Mesendoderm (in vitro differentiated cells): ENCODE measurements at regions not wholly inside any gene's neighbourhood (a gene's known extent, or its start where the extent isn't known, plus 50 kb on each side); places are given as distances from the start of the nearest gene placed in this dataset.

Experiments
- DNase-seq: peaks from one replicate; pipeline ENCODE4 v3.0.0; 2013
- H2AK5ac ChIP-seq: 2 replicates; pipeline ENCODE4 v1.6.1; 2013; ENCODE audit warnings: low read length, inconsistent platforms
- H2BK120ac ChIP-seq: 2 replicates; pipeline ENCODE4 v1.6.1; 2013; ENCODE audit warnings: low read depth, mild to moderate bottlenecking, low read length, moderate library complexity, mixed read lengths
- H2BK15ac ChIP-seq: replicated peaks from 2 replicates; pipeline ENCODE4 v1.6.1; 2013; ENCODE audit warnings: low read depth, mild to moderate bottlenecking, moderate library complexity
- H2BK5ac ChIP-seq: 2 replicates; pipeline ENCODE4 v1.6.1; 2013; ENCODE audit warnings: low read length, inconsistent platforms
- H3K18ac ChIP-seq: 2 replicates; pipeline ENCODE4 v1.6.1; 2013; ENCODE audit warnings: mild to moderate bottlenecking, low read length, mixed read lengths
- H3K23ac ChIP-seq: one replicate; pipeline ENCODE4 v1.6.1; 2013; ENCODE audit warnings: low read length
- H3K27ac ChIP-seq: 2 replicates; pipeline ENCODE4 v1.5.1; 2013; ENCODE audit warnings: low read depth, mild to moderate bottlenecking, inconsistent platforms, low read length, moderate library complexity
- H3K27me3 ChIP-seq: 2 replicates; pipeline ENCODE4 v1.6.1; 2013; ENCODE audit warnings: low read length, control low read depth, mild to moderate bottlenecking, inconsistent platforms; ENCODE audit not compliant: insufficient read depth, poor library complexity
- H3K36me3 ChIP-seq: 2 replicates; pipeline ENCODE4 v1.6.1; 2013; ENCODE audit warnings: low read length, inconsistent platforms; ENCODE audit not compliant: control insufficient read depth, insufficient read depth
- H3K4ac ChIP-seq: one replicate; pipeline ENCODE4 v1.6.1; 2013; ENCODE audit warnings: low read depth, mild to moderate bottlenecking, low read length, moderate library complexity
- H3K4me1 ChIP-seq: 2 replicates; pipeline ENCODE4 v1.6.1; 2013; ENCODE audit warnings: low read depth, low read length, inconsistent platforms; ENCODE audit not compliant: control insufficient read depth
- H3K4me2 ChIP-seq: 2 replicates; pipeline ENCODE4 v1.6.1; 2013; ENCODE audit warnings: low read length
- H3K4me3 ChIP-seq: 2 replicates; pipeline ENCODE4 v1.5.1; 2013; ENCODE audit warnings: mild to moderate bottlenecking, low read length
- H3K56ac ChIP-seq: one replicate; pipeline ENCODE4 v1.6.1; 2013; ENCODE audit warnings: low read length
- H3K79me1 ChIP-seq: 2 replicates; pipeline ENCODE4 v1.6.1; 2013; ENCODE audit warnings: low read length, inconsistent platforms
- H3K79me2 ChIP-seq: 2 replicates; pipeline ENCODE4 v1.6.1; 2013; ENCODE audit warnings: mild to moderate bottlenecking, low read length; ENCODE audit not compliant: control insufficient read depth, insufficient read depth
- H3K9ac ChIP-seq: 2 replicates; pipeline ENCODE4 v1.6.1; 2013; ENCODE audit warnings: low read length, inconsistent platforms
- H4K5ac ChIP-seq: one replicate; pipeline ENCODE4 v1.6.1; 2013; ENCODE audit warnings: low read length
- H4K8ac ChIP-seq: one replicate; pipeline ENCODE4 v1.6.1; 2013; ENCODE audit warnings: low read depth, mild to moderate bottlenecking, control low read depth, low read length, moderate library complexity
- WGBS: extraction: QIAGEN DNeasy Blood & Tissue Kit; methylation state at CpG from one replicate; pipeline ENCODE4 v1.1.7; 2013; ENCODE audit warnings: low lambda C conversion rate, missing lambda C conversion rate; ENCODE audit not compliant: insufficient coverage; ENCODE audit errors: extremely low coverage; 5-methylcytosine and 5-hydroxymethylcytosine counted together

DNA sequence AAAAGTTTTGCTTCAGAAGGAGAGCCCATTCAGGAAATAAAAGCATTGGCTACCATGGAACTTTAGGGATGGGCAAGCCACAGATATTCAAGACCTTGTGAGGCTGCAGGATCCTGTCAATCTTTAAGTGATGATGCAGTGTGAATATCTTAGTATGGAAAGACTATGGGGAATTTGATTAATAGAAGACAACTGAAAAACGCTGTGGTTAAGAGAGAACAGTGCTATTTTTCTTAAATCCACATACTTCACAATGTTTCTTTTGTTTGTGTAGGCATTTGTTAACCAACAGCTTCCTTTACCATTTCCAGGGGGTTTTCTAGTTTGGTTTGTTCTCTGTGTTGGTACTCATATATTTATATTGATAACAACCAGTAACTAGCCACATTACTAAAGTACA, 90.3 kb downstream of the TMEM212 start:
- Histone ChIP-seq H3K4ac (no peak overlapping the region), H2BK15ac (no peak overlapping the region), H3K27me3 (no peaks in the 10 kb centered on the region), H3K4me1 (peaks cover 19% of the 10 kb centered on the region), H4K5ac (no peak overlapping the region), H3K36me3 (no peaks in the 10 kb centered on the region), H3K23ac (no peak overlapping the region), H4K8ac (no peak overlapping the region), H3K79me2 (no peaks in the 10 kb centered on the region), H3K27ac (no peak overlapping the region), H3K4me2 (no peak overlapping the region), H3K4me3 (no peak overlapping the region), H3K56ac (no peak overlapping the region), H3K18ac (no peak overlapping the region), H3K79me1 (no peaks in the 10 kb centered on the region), H3K9ac (no peak overlapping the region), H2BK120ac (no peak overlapping the region), H2AK5ac (no peak overlapping the region), H2BK5ac (no peak overlapping the region)
- WGBS, result no CpG with 5 or more reads among the region's 1 CpG
- DNase-seq, result no peak

GRCh38 chr3:171935261-171936123, 92.3 kb downstream of the TMEM212 start:
- H3K27ac ChIP-seq, result peak overlapping the region; percentile 27
- H3K36me3 ChIP-seq, result no peaks in the 10 kb centered on the region
- H2BK5ac ChIP-seq, result peak overlapping the region; percentile 58
- H3K4me1 ChIP-seq, result peaks cover 28% of the 10 kb centered on the region
- H2BK15ac ChIP-seq, result no peak overlapping the region
- H3K18ac ChIP-seq, result peak overlapping the region; percentile 88
- H3K4ac ChIP-seq, result no peak overlapping the region
- H4K8ac ChIP-seq, result no peak overlapping the region
- H2BK120ac ChIP-seq, result no peak overlapping the region
- no peak overlapping the region for H3K23ac ChIP-seq
- H3K9ac ChIP-seq, result no peak overlapping the region
- H3K27me3 ChIP-seq, result no peaks in the 10 kb centered on the region
- WGBS, result no CpG with 5 or more reads among the region's 7 CpGs
- H3K4me3 ChIP-seq, result no peak overlapping the region
- H3K79me1 ChIP-seq, result no peaks in the 10 kb centered on the region
- peak overlapping the region; percentile 27 for H3K56ac ChIP-seq
- no peaks in the 10 kb centered on the region for H3K79me2 ChIP-seq
- no peak overlapping the region for H3K4me2 ChIP-seq
- peak; percentile 83 for DNase-seq
- H4K5ac ChIP-seq, result no peak overlapping the region
- H2AK5ac ChIP-seq, result no peak overlapping the region

DNA sequence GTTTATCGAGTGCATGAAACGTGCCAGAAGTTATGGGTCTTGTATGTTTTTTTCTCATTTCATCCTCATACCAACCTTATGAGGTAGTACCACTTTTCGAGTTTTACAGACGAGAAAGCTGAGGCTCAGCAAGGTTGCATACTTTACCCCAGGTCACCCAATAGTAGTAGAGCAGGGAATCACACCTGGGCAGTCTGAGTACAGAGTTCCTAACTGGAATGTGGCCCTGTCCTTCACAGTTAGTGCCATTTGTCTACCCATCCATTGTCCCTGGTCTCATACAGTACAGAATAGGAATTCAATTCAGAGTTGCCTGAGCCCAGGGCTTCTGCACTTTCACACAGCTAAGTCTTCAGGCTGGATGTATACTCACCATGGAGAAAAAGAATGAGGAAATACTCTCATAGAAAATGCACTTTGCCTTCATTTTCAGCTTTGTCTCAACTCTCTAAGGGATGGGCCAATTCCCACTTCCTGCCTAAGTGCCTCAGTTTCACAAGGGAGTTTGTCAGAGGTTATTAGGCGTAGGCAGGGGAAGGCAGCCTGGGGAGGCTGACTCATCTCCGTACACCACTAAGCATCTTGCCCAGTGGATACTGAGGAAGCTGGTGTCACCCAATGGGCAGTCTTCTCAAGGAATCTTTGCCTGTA, 93.2 kb downstream of the TMEM212 start:
- Histone ChIP-seq H3K79me2 (no peaks in the 10 kb centered on the region), H2BK15ac (no peak overlapping the region), H2AK5ac (peak overlapping the region; percentile 93), H3K27ac (no peak overlapping the region), H4K5ac (peak overlapping the region; percentile 7), H3K9ac (peak overlapping the region; percentile 11), H4K8ac (no peak overlapping the region), H3K27me3 (no peaks in the 10 kb centered on the region), H3K23ac (no peak overlapping the region), H3K4me1 (peaks cover 28% of the 10 kb centered on the region), H3K4ac (peak overlapping the region; percentile 92), H3K56ac (peak overlapping the region; percentile 68), H3K36me3 (no peaks in the 10 kb centered on the region), H2BK5ac (peak overlapping the region; percentile 83), H3K4me3 (no peak overlapping the region), H3K4me2 (no peak overlapping the region), H3K79me1 (no peaks in the 10 kb centered on the region), H3K18ac (no peak overlapping the region), H2BK120ac (no peak overlapping the region)
- no CpG with 5 or more reads among the region's 6 CpGs for WGBS
- peak; percentile 81 for DNase-seq

GRCh38 chr3:171939578-171939977, 96.4 kb downstream of the TMEM212 start:
- no peak overlapping the region for H3K4me2 ChIP-seq
- no peak overlapping the region for H3K4me3 ChIP-seq
- no peaks in the 10 kb centered on the region for H3K27me3 ChIP-seq
- peak overlapping the region; percentile 46 for H3K56ac ChIP-seq
- no CpG with 5 or more reads among the region's 2 CpGs for WGBS
- H3K9ac ChIP-seq, result no peak overlapping the region
- peaks cover 26% of the 10 kb centered on the region for H3K4me1 ChIP-seq
- H2BK15ac ChIP-seq, result no peak overlapping the region
- DNase-seq, result peak; percentile 96
- no peak overlapping the region for H3K18ac ChIP-seq
- no peak overlapping the region for H3K23ac ChIP-seq
- H3K79me1 ChIP-seq, result no peaks in the 10 kb centered on the region
- H2BK5ac ChIP-seq, result no peak overlapping the region
- no peak overlapping the region for H3K4ac ChIP-seq
- no peaks in the 10 kb centered on the region for H3K79me2 ChIP-seq
- H4K8ac ChIP-seq, result no peak overlapping the region
- H2AK5ac ChIP-seq, result no peak overlapping the region
- no peaks in the 10 kb centered on the region for H3K36me3 ChIP-seq
- H3K27ac ChIP-seq, result no peak overlapping the region
- H2BK120ac ChIP-seq, result no peak overlapping the region
- H4K5ac ChIP-seq, result no peak overlapping the region

- H3K27ac ChIP-seq, result no peak overlapping the region
- H4K5ac ChIP-seq, result no peak overlapping the region
- H3K23ac ChIP-seq, result no peak overlapping the region
- no peaks in the 10 kb centered on the region for H3K79me1 ChIP-seq
- no peaks in the 10 kb centered on the region for H3K79me2 ChIP-seq
- no peak overlapping the region for H2BK120ac ChIP-seq
- H3K36me3 ChIP-seq, result no peaks in the 10 kb centered on the region
- H4K8ac ChIP-seq, result no peak overlapping the region
- no peak overlapping the region for H3K4me3 ChIP-seq
- no peaks in the 10 kb centered on the region for H3K27me3 ChIP-seq
- H3K56ac ChIP-seq, result peak overlapping the region; percentile 36
- peak overlapping the region; percentile 4 for H3K9ac ChIP-seq
- no peak for DNase-seq
- H3K4me1 ChIP-seq, result peaks cover 24% of the 10 kb centered on the region
- peak overlapping the region; percentile 3 for H2AK5ac ChIP-seq
- peak overlapping the region; percentile 22 for H3K18ac ChIP-seq
- no peak overlapping the region for H3K4me2 ChIP-seq
- no peak overlapping the region for H2BK15ac ChIP-seq
- H3K4ac ChIP-seq, result peak overlapping the region; percentile 72
- no CpG with 5 or more reads among the region's 4 CpGs for WGBS
- peak overlapping the region; percentile 49 for H2BK5ac ChIP-seq
Observed at GRCh38 chr3:171940151-171940649, 97.1 kb downstream of the TMEM212 start.
